ENCODE measurements at regions not wholly inside any gene's neighbourhood (a gene's known extent, or its start where the extent isn't known, plus 50 kb on each side); places are given as distances from the start of the nearest gene placed in this dataset.

GRCh38 chr4:184541907-184542306 lies 67.6 kb upstream of the IRF2 start:
- Histone ChIP-seq H3K27me3 (ENCODE audit: insufficient read depth, low read length, poor library complexity) (no peaks in the 10 kb centered on the region), H3K9me3 (ENCODE audit: insufficient read depth, low read length, severe bottlenecking) (no peaks in the 10 kb centered on the region), H3K36me3 (ENCODE audit: insufficient read depth, low read length) (no peaks in the 10 kb centered on the region; the same call in 1 of the 2 replicates), H2AFZ (ENCODE audit: low read depth, low read length) (no peak overlapping the region), H3K4me1 (ENCODE audit: insufficient read depth, low read length) (peaks cover 6% of the 10 kb centered on the region), H3K9ac (ENCODE audit: low read depth, low read length) (no peak overlapping the region), H3K4me3 (ENCODE audit: low read depth in 1 of 2, low read length in 2 of 2) (no peak overlapping the region), H3K27ac (ENCODE audit: low read length) (no peak overlapping the region), H4K20me1 (ENCODE audit: insufficient read depth, low read length) (no peaks in the 10 kb centered on the region), H3K4me2 (ENCODE audit: insufficient read depth, low read length) (no peak overlapping the region), H3K79me2 (ENCODE audit: insufficient read depth, low read length) (peaks cover 3% of the 10 kb centered on the region)
- no peak for TF ChIP-seq EZH2 (IDR thresholded peaks at IDR 0.05; ENCODE audit: borderline replicate concordance, low read depth, low read length, severe bottlenecking)
- no peak for TF ChIP-seq CTCF (IDR thresholded peaks at IDR 0.05; ENCODE audit: borderline replicate concordance, extremely low read depth, low read length, poor library complexity, severe bottlenecking)
- ATAC-seq (ENCODE audit: insufficient read depth, low read depth) (no peak), DNase-seq (no peak)

- Histone ChIP-seq H3K4me2 (ENCODE audit: insufficient read depth, low read length) (no peak overlapping the region), H3K4me3 (ENCODE audit: low read depth in 1 of 2, low read length in 2 of 2) (no peak overlapping the region), H3K9me3 (ENCODE audit: insufficient read depth, low read length, severe bottlenecking) (no peaks in the 10 kb centered on the region), H3K27ac (ENCODE audit: low read length) (no peak overlapping the region), H4K20me1 (ENCODE audit: insufficient read depth, low read length) (no peaks in the 10 kb centered on the region), H2AFZ (ENCODE audit: low read depth, low read length) (no peak overlapping the region), H3K4me1 (ENCODE audit: insufficient read depth, low read length) (peaks cover 17% of the 10 kb centered on the region), H3K9ac (ENCODE audit: low read depth, low read length) (no peak overlapping the region), H3K27me3 (ENCODE audit: insufficient read depth, low read length, poor library complexity) (no peaks in the 10 kb centered on the region), H3K79me2 (ENCODE audit: insufficient read depth, low read length) (peaks cover 9% of the 10 kb centered on the region), H3K36me3 (ENCODE audit: insufficient read depth, low read length) (no peaks in the 10 kb centered on the region; the same call in 1 of the 2 replicates)
- ATAC-seq (ENCODE audit: insufficient read depth, low read depth) (no peak), DNase-seq (no peak)
- TF ChIP-seq CTCF (IDR thresholded peaks at IDR 0.05; ENCODE audit: borderline replicate concordance, extremely low read depth, low read length, poor library complexity, severe bottlenecking) (no peak), EZH2 (IDR thresholded peaks at IDR 0.05; ENCODE audit: borderline replicate concordance, low read depth, low read length, severe bottlenecking) (no peak)
These were observed 66.0 kb upstream of the IRF2 start for GRCh38 chr4:184540307-184540706.

GRCh38 chr4:184538023-184538599 lies 63.8 kb upstream of the IRF2 start:
- DNase-seq (peak; percentile 53), ATAC-seq (ENCODE audit: insufficient read depth, low read depth) (peak; percentile 46)
- H3K79me2 ChIP-seq (ENCODE audit: insufficient read depth, low read length): peaks cover 9% of the 10 kb centered on the region
- peak overlapping the region; percentile 81 for H3K4me2 ChIP-seq (ENCODE audit: insufficient read depth, low read length)
- H2AFZ ChIP-seq (ENCODE audit: low read depth, low read length): peak overlapping the region; percentile 92
- no peaks in the 10 kb centered on the region for H3K9me3 ChIP-seq (ENCODE audit: insufficient read depth, low read length, severe bottlenecking)
- peak overlapping the region; percentile 78 to 86 for H3K4me3 ChIP-seq (ENCODE audit: low read depth in 1 of 2, low read length in 2 of 2)
- H3K36me3 ChIP-seq (ENCODE audit: insufficient read depth, low read length): no peaks in the 10 kb centered on the region; the same call in 1 of the 2 replicates
- peaks cover 39% of the 10 kb centered on the region for H3K4me1 ChIP-seq (ENCODE audit: insufficient read depth, low read length)
- H3K9ac ChIP-seq (ENCODE audit: low read depth, low read length): peak overlapping the region; percentile 78
- no peaks in the 10 kb centered on the region for H4K20me1 ChIP-seq (ENCODE audit: insufficient read depth, low read length)
- H3K27ac ChIP-seq (ENCODE audit: low read length): peak overlapping the region; percentile 90
- no peaks in the 10 kb centered on the region for H3K27me3 ChIP-seq (ENCODE audit: insufficient read depth, low read length, poor library complexity)
- TF ChIP-seq EZH2 (IDR thresholded peaks at IDR 0.05; ENCODE audit: borderline replicate concordance, low read depth, low read length, severe bottlenecking): no peak
- peak; percentile 65 for TF ChIP-seq CTCF (IDR thresholded peaks at IDR 0.05; ENCODE audit: borderline replicate concordance, extremely low read depth, low read length, poor library complexity, severe bottlenecking)

All from DND-41 (cell line).